ENCODE measurements at regions not wholly inside any gene's neighbourhood (a gene's known extent, or its start where the extent isn't known, plus 50 kb on each side); places are given as distances from the start of the nearest gene placed in this dataset.

GRCh38 chrX:36947214-36947613, 61.0 kb upstream of the FAM47C start:
- no peak for DNase-seq

GRCh38 chrX:36950495-36951253, 57.5 kb upstream of the FAM47C start:
- no peak for DNase-seq

DNA sequence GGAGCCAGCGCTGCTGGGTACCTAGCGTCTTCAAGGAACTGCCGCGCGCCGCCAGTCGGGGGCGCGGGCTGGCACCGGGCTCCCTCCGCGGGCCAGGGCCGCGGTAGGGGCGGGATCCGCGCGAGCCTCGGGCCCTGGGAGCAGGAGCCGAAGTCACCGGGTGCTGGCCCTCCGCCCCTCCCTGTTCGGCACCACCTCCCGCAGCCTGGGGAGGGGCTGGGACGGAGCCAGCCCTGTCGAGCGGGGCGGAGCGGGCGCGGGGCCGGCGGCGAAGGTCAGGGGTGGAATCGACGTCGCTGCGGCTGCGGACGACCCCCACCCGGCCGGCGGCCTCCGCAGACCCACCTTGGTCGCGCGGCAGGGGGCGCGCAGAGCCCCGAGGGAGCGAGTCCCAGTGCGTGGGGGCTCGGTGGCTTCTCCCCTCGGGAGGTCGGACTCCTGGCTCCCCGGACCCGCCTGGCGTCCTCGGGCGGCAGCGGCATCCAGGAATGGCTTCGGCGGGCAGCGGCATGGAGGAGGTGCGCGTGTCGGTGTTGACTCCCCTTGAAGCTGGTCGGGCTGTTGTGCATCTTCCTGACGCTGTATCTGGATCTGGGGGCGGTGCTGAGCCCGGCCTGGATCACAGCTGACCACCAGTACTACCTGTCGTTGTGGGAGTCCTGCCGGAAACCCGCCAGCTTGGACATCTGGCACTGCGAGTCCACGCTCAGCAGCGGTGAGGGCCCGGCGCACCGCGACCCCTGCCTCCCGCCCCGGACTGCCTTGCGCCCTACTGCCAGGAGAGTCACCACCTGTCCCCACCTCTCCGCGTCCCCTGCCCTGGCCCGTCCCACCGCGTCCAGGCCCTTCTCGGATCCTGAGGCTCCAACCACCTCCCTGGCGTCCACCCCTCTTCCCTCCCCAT, 50.5 kb upstream of the FAM47C start:
- DNase-seq: no peak
